Astrocyte (in vitro differentiated cells and primary cell): ENCODE measurements at regions not wholly inside any gene's neighbourhood (a gene's known extent, or its start where the extent isn't known, plus 50 kb on each side); places are given as distances from the start of the nearest gene placed in this dataset.

ENCODE experiments used
- CTCF ChIP-seq: IDR thresholded peaks from 2 replicates; pipeline ENCODE4 v1.5.1; 2011; ENCODE audit warnings: low read depth, mild to moderate bottlenecking, inconsistent platforms, low read length, moderate library complexity; ENCODE audit not compliant: insufficient read depth
- EZH2 ChIP-seq: IDR thresholded peaks from 2 replicates; pipeline ENCODE4 v1.6.1; 2012; ENCODE audit warnings: mild to moderate bottlenecking, low read length, inconsistent platforms; ENCODE audit not compliant: insufficient read depth

- no peak for TF ChIP-seq CTCF
- no peak for TF ChIP-seq EZH2
Observed at GRCh38 chr14:100674897-100675619, 51.6 kb upstream of the DLK1 start.
